VCaP (cell line): ENCODE measurements at regions not wholly inside any gene's neighbourhood (a gene's known extent, or its start where the extent isn't known, plus 50 kb on each side); places are given as distances from the start of the nearest gene placed in this dataset.

Source experiments
- H3K27ac ChIP-seq: fragments of 450-650 bp; 2 replicates; pipeline ENCODE4 v1.5.1; 2017
- CTCF ChIP-seq: fragments of 450-650 bp; conservative IDR thresholded peaks from 2 replicates; pipeline ENCODE4 v1.5.1; 2017; ENCODE audit warnings: mild to moderate bottlenecking, moderate library complexity

- TF ChIP-seq CTCF, result no peak
- H3K27ac ChIP-seq, result no peak overlapping the region
Measured at GRCh38 chr3:177894081-177894728, 642.0 kb upstream of the KCNMB2 start.

GRCh38 chr3:177898185-177898584, 638.1 kb upstream of the KCNMB2 start:
- TF ChIP-seq CTCF, result no peak
- H3K27ac ChIP-seq, result peak overlapping the region; percentile 59

- no peak overlapping the region for H3K27ac ChIP-seq
Measured at GRCh38 chr3:177899275-177900067, 636.8 kb upstream of the KCNMB2 start.

GRCh38 chr3:177902876-177903275, 633.4 kb upstream of the KCNMB2 start:
- no peak overlapping the region for H3K27ac ChIP-seq
- no peak for TF ChIP-seq CTCF

More at GRCh38 chr3:177899275-177900067, 636.8 kb upstream of the KCNMB2 start:
- TF ChIP-seq CTCF, result no peak

- H3K27ac ChIP-seq, result no peak overlapping the region
- TF ChIP-seq CTCF, result no peak
Measured at GRCh38 chr3:177904621-177905020, 631.6 kb upstream of the KCNMB2 start.

- no peak overlapping the region for H3K27ac ChIP-seq
- no peak for TF ChIP-seq CTCF
Measured at GRCh38 chr3:177905173-177906125, 630.8 kb upstream of the KCNMB2 start.

GRCh38 chr3:177906126-177906511, 630.1 kb upstream of the KCNMB2 start:
- H3K27ac ChIP-seq, result no peak overlapping the region
- TF ChIP-seq CTCF, result no peak
